GM19452 (cell line): ENCODE measurements at regions not wholly inside any gene's neighbourhood (a gene's known extent, or its start where the extent isn't known, plus 50 kb on each side); places are given as distances from the start of the nearest gene placed in this dataset.
"Not testable (repeated sequence)": the region's sequence is repeated elsewhere in the genome, so short reads cannot be mapped to it uniquely, and the experiment has no call there.

ENCODE experiments used
- ATAC-seq: cut with Tn5 transposase; IDR thresholded peaks from one replicate; pipeline ENCODE4 v1.9.1; 2021; ENCODE audit not compliant: unreplicated experiment

DNA sequence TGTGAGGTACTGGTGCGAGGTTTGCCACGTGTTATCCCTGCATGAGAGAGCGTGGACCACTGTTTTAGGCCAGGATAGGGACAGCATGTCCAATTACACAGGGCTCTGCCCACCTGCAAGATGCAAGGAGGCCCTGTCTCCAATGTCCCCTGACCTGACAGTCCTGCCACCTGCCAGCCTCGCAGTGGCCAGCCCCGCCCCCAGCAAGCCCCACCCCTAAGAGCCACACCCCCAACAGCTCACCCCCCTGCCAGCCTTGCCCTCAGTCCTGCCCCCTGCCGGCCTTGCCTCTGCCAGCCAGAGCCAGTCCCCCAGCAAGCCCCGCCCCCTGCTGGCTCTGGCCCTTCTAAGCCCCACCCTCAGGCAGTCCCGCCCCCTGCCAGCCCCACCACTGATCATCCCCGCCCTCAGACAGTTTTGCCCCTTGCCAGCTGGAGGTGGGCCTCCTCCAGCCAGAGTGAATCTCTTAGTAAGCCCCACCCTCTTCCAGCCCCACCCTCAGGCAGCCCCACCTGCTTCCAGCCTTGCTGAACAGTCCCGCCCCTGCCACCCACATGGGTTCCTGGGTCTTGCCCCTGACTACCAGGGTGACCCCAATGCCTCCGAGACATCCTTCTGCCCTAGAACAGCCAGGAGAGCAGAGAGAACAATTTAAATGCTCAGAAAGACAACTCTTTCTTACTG lies 62.3 kb upstream of the DPP6 start:
- not testable (repeated sequence) for ATAC-seq

DNA sequence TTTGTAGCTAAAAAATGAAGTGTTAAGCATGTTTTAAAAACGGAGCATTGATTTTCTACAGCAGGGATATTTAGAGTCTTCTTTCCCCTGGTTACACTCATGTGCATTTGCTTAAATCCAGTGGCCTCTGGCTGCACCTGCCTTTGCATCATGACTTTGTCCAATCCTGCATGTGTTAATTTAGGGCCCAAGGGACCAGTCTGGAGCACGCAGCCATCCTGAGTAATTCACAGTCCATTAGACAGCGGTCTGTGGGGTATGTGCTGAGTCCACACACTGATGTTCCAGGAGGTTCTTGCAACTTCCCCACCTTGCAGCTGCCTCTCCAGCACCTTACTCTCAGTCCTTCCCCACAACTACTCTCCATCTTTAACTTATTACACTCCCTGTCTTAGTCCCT lies 60.7 kb upstream of the DPP6 start:
- not testable (repeated sequence) for ATAC-seq

DNA sequence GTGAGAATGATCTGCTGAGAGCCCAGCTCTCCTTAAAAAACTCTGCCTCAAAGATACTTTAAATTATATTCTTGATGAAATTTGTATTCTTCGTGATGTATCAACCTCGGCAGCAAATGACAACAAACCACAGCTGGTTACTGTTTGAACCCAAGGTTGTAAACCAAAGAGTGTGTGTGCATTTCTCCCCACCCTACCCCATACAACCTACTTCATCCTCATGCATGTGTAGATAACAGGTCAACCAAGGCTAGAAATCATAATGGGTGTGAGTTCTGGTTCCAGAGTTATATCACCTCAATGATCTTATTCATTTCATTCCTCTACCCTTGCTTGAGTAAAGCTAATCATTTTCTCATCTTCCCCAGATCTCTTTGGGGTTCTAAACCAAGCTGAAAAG lies 58.8 kb upstream of the DPP6 start:
- not testable (repeated sequence) for ATAC-seq

DNA sequence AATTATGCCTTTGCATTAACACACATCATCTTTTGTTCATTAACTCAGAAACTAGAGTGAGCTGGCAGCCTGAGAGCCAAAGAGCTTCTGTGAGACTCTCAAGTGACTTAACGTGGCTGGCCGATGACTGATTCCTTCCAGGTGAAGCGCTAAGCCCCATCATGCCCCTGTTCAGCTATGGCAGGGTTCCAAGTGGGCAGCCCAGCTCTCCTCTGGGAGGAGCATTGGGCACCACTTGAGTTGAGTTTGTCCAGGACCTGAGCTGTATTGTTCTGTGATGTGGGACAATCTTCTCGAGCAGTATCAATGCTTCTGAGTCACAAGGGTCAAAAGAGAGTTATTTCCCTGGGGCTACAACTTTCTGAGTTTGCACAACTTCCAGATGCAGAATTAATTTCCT lies 53.3 kb upstream of the DPP6 start:
- not testable (repeated sequence) for ATAC-seq
